Upper lobe of right lung (tissue), 1 donor: ENCODE measurements at regions not wholly inside any gene's neighbourhood (a gene's known extent, or its start where the extent isn't known, plus 50 kb on each side); places are given as distances from the start of the nearest gene placed in this dataset.

ENCODE experiments used
- ATAC-seq: fragments of 200-7000 bp; cut with Tn5 transposase; one replicate; pipeline ENCODE4 v1.9.1; 2020; ENCODE audit warnings: mild to moderate bottlenecking, moderate library complexity
- DNase-seq: peaks from one replicate; pipeline ENCODE4 v3.0.0-alpha.2; 2020
- H3K27ac ChIP-seq: fragments of 200-600 bp; one replicate; pipeline ENCODE4 v1.8.0; 2022
- H3K27me3 ChIP-seq: fragments of 200-600 bp; one replicate; pipeline ENCODE4 v1.8.0; 2022; ENCODE audit warnings: mild to moderate bottlenecking
- H3K36me3 ChIP-seq: fragments of 200-600 bp; one replicate; pipeline ENCODE4 v1.8.0; 2022
- H3K4me1 ChIP-seq: fragments of 200-600 bp; one replicate; pipeline ENCODE4 v1.8.0; 2022
- H3K4me3 ChIP-seq: fragments of 200-600 bp; one replicate; pipeline ENCODE4 v1.8.0; 2022; ENCODE audit warnings: mild to moderate bottlenecking
- H3K9me3 ChIP-seq: fragments of 200-600 bp; one replicate; pipeline ENCODE4 v1.8.0; 2022
- intact Hi-C: fragments of 100-400 bp; cut with DNase I; formaldehyde crosslinking; loops from one replicate; pipeline ENCODE4 v1.11.0; 2022
- TF ChIP-seq, protein P1 (sequence below): fragments of 200-600 bp; IDR thresholded peaks from one replicate; pipeline ENCODE4 v1.8.0; 2022; ENCODE audit warnings: antibody characterized with exemption
- donor health status: DM: no; HTN: yes; CAD: no; lungs with severe emphysema.

DNA sequence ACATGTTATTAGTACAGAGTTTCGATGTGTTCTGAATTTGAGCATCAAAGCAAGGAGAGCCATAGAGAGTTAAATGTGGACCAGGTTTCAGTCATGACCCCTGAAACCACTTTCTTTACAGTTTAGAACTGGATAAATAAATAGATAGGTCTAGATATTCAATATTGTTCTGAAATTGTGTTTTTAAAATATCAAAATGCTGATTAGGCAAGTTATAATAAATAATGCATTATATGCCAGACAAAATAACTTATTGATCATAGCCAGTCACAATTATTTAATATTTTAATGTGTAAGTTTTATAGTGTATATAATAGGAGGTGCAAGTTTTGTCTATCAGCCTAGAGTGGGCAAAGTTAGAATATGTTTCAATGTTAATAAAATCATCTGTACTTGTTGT lies 569.5 kb downstream of the METTL15 start:
- Histone ChIP-seq H3K36me3 (no peaks in the 10 kb centered on the region), H3K27me3 (no peaks in the 10 kb centered on the region), H3K27ac (no peak overlapping the region), H3K9me3 (no peaks in the 10 kb centered on the region), H3K4me1 (no peaks in the 10 kb centered on the region), H3K4me3 (no peak overlapping the region)
- ATAC-seq (no peak), DNase-seq (no peak)
- intact Hi-C loops = no loop called here
- TF ChIP-seq, protein P1, sequence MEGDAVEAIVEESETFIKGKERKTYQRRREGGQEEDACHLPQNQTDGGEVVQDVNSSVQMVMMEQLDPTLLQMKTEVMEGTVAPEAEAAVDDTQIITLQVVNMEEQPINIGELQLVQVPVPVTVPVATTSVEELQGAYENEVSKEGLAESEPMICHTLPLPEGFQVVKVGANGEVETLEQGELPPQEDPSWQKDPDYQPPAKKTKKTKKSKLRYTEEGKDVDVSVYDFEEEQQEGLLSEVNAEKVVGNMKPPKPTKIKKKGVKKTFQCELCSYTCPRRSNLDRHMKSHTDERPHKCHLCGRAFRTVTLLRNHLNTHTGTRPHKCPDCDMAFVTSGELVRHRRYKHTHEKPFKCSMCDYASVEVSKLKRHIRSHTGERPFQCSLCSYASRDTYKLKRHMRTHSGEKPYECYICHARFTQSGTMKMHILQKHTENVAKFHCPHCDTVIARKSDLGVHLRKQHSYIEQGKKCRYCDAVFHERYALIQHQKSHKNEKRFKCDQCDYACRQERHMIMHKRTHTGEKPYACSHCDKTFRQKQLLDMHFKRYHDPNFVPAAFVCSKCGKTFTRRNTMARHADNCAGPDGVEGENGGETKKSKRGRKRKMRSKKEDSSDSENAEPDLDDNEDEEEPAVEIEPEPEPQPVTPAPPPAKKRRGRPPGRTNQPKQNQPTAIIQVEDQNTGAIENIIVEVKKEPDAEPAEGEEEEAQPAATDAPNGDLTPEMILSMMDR = no peak

DNA sequence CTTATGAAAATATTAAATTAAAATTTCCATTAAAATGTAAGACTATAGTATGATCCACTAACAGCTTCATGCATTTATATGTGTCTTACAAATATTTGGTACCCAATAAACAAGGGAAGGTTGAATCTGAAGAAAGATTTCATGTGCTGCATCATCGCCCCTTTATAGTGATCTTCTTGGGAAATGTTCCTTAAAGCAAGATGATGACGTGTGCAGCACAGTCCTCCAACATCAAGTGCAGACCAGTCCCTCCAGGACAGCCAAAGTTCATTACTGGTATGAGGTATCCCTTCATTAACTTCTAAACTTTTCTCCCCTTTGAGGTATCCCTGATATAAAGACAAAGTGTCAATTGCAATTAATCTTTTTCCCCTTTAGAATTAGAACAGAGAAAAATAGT lies 567.0 kb downstream of the METTL15 start:
- no peaks in the 10 kb centered on the region for H3K36me3 ChIP-seq
- ATAC-seq = no peak
- TF ChIP-seq, protein P1 = no peak
- H3K27me3 ChIP-seq = no peaks in the 10 kb centered on the region
- no peaks in the 10 kb centered on the region for H3K4me1 ChIP-seq
- no peak overlapping the region for H3K4me3 ChIP-seq
- intact Hi-C loops = no loop called here
- no peaks in the 10 kb centered on the region for H3K9me3 ChIP-seq
- no peak for DNase-seq
- H3K27ac ChIP-seq = no peak overlapping the region

DNA sequence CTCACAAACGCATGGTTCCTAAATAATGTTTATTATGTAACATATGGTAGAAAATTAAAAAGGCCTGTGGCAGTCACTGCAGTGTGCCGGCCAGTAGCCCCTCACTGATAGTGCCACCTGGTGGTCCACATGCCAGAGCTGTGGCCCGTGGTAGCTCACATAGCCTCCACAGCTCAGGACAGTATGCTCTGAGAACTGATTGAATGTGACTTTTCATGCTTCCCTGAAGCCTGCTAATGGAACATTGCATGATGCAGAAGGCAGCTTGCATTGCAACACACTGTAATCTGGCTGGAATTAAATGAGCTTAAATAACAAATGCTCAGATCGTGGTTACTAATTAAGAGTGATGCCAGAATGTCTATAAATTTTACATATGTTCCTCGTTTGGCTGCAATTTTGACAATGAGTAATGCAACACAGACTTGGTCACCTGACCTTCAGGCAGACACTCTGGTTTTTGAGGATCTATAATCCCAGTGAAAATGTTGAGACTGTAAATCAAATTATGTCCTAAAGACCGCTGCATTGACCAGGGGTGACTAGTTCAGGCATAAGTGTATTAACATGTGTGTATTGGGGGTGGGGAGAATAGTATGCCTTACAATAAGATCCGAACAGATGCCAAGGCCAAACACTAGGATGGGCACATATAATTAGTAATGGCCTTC lies 566.4 kb downstream of the METTL15 start:
- no peaks in the 10 kb centered on the region for H3K27me3 ChIP-seq
- no peak overlapping the region for H3K27ac ChIP-seq
- intact Hi-C loops = no loop called here
- no peaks in the 10 kb centered on the region for H3K36me3 ChIP-seq
- TF ChIP-seq, protein P1 = no peak
- DNase-seq = no peak
- ATAC-seq = no peak
- H3K4me1 ChIP-seq = no peaks in the 10 kb centered on the region
- H3K9me3 ChIP-seq = no peaks in the 10 kb centered on the region
- H3K4me3 ChIP-seq = no peak overlapping the region

DNA sequence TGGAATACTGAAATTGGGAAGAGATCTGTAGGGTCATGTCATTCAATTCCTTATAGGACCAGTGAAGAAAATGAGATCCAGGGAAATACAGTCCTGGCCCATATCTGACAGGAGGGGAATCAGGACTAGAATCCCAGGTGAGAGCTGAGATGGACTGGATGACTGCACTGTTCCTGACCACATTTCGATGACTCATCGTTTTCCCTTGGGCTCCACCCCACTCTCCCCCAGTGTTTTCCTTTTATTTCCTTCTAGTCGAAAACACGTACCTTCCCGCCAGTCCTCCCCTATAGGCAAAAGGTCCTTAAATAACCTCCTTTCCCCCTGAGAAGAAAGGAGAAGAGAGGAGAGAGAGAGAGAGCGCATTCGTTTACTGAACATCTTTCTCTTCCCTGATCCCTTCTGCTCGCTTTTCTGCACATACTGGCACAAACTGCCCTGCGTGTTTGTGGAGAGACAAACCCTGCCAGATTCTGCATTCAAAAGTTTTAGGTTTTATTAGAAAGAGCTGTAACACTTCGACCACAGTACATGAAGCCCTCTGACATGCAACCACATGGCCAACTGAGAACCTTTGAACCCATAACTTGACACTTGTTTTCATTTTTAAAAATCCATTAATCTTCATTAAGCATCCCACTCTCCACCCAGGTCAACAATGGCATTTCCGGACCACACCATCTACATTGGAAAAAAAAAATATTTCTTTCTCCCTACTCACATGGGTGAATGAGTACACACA lies 565.7 kb downstream of the METTL15 start:
- ATAC-seq = no peak
- TF ChIP-seq, protein P1 = no peak

DNA sequence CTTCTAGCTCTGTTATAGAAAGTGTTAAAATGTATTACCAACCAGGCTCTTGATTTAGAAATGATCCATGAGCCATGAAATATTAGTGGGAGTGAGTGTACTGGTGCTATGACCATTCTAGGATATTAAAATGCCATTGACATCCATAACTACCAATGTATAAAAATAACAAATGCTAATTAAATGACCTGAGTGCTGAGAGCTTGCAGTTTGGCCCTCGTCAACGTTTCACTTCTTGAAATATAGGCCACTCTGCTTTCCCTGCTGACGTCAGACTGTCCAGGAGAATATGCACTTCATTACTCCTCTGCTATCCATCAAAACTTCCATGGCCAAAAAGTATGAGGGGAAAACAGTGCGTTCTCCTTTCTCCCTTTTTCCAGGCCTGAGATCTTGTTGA lies 563.1 kb downstream of the METTL15 start:
- DNase-seq (no peak), ATAC-seq (no peak)
- intact Hi-C loops = no loop called here
- Histone ChIP-seq H3K4me3 (no peak overlapping the region), H3K4me1 (no peaks in the 10 kb centered on the region), H3K27me3 (no peaks in the 10 kb centered on the region), H3K27ac (no peak overlapping the region), H3K9me3 (no peaks in the 10 kb centered on the region), H3K36me3 (no peaks in the 10 kb centered on the region)
- TF ChIP-seq, protein P1 = no peak

More for the DNA sequence above, 565.7 kb downstream of the METTL15 start:
- intact Hi-C loops = no loop called here
- H3K27ac ChIP-seq = no peak overlapping the region
- no peaks in the 10 kb centered on the region for H3K27me3 ChIP-seq
- no peaks in the 10 kb centered on the region for H3K36me3 ChIP-seq
- no peak for DNase-seq
- H3K4me3 ChIP-seq = no peak overlapping the region
- no peaks in the 10 kb centered on the region for H3K9me3 ChIP-seq
- no peaks in the 10 kb centered on the region for H3K4me1 ChIP-seq
